ENCODE measurements at regions not wholly inside any gene's neighbourhood (a gene's known extent, or its start where the extent isn't known, plus 50 kb on each side); places are given as distances from the start of the nearest gene placed in this dataset.

DNA sequence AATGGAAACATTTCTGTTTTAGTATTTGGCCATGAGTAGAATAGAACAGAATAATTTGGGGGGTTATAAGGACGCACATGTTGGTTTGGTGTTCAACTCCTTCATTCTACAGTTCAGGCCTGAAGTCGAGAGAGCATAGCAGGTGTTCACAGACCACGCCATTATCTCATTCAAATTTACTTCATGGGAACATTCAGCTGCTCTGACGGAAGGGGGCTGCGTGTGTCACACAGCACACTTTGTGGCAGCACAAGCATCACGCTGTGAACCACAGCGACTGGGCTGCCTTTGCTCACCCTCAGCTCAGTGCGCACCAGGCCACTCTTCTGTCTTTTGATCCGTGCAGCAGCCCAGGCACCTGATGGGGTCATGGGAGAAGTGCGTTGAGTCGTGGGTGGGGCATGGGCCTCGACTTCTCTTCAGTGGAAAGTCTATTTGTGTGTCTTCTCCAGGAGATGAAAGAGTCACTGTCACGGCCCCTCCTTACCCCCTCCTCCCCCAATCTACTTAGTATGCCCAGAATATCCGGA lies 348.6 kb upstream of the SALL3 start:
- no peaks in the 10 kb centered on the region for H3K27me3 ChIP-seq (ENCODE audit: control insufficient read depth, insufficient read depth, low read length)
- no peaks in the 10 kb centered on the region for H3K36me3 ChIP-seq (ENCODE audit: control insufficient read depth, insufficient read depth, low read length)
- DNase-seq (ENCODE audit: low read depth): no peak
- POLR2A ChIA-PET: no interaction called here
- CTCF ChIA-PET: no interaction called here
- TF ChIP-seq, protein P1, sequence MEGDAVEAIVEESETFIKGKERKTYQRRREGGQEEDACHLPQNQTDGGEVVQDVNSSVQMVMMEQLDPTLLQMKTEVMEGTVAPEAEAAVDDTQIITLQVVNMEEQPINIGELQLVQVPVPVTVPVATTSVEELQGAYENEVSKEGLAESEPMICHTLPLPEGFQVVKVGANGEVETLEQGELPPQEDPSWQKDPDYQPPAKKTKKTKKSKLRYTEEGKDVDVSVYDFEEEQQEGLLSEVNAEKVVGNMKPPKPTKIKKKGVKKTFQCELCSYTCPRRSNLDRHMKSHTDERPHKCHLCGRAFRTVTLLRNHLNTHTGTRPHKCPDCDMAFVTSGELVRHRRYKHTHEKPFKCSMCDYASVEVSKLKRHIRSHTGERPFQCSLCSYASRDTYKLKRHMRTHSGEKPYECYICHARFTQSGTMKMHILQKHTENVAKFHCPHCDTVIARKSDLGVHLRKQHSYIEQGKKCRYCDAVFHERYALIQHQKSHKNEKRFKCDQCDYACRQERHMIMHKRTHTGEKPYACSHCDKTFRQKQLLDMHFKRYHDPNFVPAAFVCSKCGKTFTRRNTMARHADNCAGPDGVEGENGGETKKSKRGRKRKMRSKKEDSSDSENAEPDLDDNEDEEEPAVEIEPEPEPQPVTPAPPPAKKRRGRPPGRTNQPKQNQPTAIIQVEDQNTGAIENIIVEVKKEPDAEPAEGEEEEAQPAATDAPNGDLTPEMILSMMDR (IDR thresholded peaks at IDR 0.05; ENCODE audit: insufficient read depth, low read depth, low read length): no peak
- H3K4me3 ChIP-seq (ENCODE audit: low read depth, low read length): no peak overlapping the region

DNA sequence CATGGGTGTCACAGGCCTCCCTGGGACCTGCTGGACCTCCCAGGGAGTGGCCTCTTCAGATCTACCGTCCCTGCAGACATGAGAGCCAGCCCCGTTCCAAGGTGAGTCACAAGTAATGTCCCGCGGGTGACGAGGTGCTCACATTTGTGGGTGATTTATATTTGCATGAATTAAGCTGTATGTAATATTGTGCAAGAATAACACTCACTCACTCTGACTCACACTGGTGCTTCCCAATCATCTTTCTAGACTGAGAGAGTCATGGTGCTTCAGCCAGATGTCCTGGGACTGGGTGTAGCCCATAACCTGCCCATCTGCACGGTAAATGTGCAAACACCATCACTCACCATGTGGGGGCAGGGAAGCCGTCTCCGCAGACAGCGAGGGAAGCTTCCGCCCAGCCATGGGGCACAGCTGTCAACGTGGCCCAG lies 347.5 kb upstream of the SALL3 start:
- TF ChIP-seq, protein P1 (IDR thresholded peaks at IDR 0.05; ENCODE audit: insufficient read depth, low read depth, low read length): no peak

DNA sequence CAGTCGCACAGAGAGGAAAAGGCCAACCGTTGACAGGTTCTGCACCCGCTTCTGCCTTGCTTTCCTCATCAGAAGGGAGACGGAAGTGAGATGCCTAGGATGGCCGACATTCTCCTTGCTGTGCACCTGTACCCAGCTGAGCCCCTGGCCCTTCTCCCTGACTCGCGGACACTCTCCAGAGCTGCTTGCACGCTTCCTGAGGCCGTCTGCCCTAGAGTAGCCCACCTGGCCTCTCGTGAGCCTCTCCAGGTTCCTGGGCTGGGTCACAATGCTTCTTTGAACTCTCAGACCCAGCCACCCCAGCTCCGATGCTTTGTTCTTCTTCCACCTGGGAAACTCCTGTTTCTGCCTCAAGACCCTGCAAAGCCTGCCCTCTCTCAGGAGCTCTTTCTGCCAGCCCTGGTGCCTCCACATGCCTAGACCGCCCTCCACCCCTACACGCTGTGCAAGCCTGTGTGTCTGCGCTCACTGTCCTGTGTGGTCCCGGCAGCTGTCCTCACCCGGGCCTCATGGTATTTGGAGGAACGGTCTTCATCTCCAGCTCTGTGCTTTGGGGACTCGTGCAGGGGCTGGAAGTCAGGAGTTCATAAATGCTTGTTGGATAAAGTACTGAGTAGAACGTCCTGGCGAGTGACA lies 345.4 kb upstream of the SALL3 start:
- DNase-seq (ENCODE audit: low read depth): no peak
- TF ChIP-seq, protein P1 (IDR thresholded peaks at IDR 0.05; ENCODE audit: insufficient read depth, low read depth, low read length): no peak
- Histone ChIP-seq H3K27me3 (ENCODE audit: control insufficient read depth, insufficient read depth, low read length) (no peaks in the 10 kb centered on the region), H3K36me3 (ENCODE audit: control insufficient read depth, insufficient read depth, low read length) (no peaks in the 10 kb centered on the region), H3K4me3 (ENCODE audit: low read depth, low read length) (no peak overlapping the region)
- CTCF ChIA-PET: interaction anchor here (0.6 kb wide), 1 partner anchor 108 kb away, joined by 3 read pairs; no protein-coding TSS in a partner anchor
- POLR2A ChIA-PET: no interaction called here

More for the DNA sequence above, 347.5 kb upstream of the SALL3 start:
- Histone ChIP-seq H3K36me3 (ENCODE audit: control insufficient read depth, insufficient read depth, low read length) (no peaks in the 10 kb centered on the region), H3K4me3 (ENCODE audit: low read depth, low read length) (no peak overlapping the region), H3K27me3 (ENCODE audit: control insufficient read depth, insufficient read depth, low read length) (no peaks in the 10 kb centered on the region)
- no peak for DNase-seq (ENCODE audit: low read depth)
- CTCF ChIA-PET: no interaction called here
- POLR2A ChIA-PET: no interaction called here

DNA sequence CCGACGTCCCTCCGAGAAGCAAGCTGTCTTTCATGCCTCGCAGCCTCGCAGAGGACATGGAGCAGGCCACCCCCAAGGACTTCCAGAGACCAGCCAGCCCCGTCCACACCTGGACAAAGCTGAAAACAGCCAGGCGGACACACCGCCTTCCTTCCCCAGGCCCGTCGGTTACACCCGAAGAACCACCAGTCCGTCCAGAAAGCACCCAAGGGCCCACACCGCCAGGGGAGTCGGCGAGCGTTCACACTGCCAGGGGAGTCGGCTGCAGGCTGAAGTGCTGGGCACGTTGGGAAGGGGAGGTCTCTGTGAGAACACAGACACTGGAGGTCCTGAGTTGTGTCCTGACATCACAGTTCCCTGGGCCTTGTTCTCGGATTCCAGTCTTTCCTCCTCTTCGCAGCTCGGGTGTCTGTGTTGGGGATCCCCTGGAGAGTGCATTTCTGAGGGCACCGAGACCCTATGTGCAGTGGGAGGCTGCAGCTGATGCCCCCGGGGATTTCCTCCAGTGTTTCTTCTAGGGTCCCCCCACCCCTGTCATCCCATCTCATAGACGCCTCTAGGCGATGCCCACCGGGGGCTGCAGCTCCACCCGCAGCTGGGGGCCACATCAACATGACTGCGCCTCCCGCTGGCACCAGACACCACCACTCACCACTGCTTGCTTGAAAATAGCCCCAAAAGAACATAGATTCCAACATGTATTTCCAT lies 344.4 kb upstream of the SALL3 start:
- ChIA-PET POLR2A (no interaction called here), CTCF (no interaction called here)
- Histone ChIP-seq H3K4me3 (ENCODE audit: low read depth, low read length) (no peak overlapping the region), H3K27me3 (ENCODE audit: control insufficient read depth, insufficient read depth, low read length) (no peaks in the 10 kb centered on the region), H3K36me3 (ENCODE audit: control insufficient read depth, insufficient read depth, low read length) (no peaks in the 10 kb centered on the region)
- TF ChIP-seq, protein P1 (IDR thresholded peaks at IDR 0.05; ENCODE audit: insufficient read depth, low read depth, low read length): no peak
- no peak for DNase-seq (ENCODE audit: low read depth)

DNA sequence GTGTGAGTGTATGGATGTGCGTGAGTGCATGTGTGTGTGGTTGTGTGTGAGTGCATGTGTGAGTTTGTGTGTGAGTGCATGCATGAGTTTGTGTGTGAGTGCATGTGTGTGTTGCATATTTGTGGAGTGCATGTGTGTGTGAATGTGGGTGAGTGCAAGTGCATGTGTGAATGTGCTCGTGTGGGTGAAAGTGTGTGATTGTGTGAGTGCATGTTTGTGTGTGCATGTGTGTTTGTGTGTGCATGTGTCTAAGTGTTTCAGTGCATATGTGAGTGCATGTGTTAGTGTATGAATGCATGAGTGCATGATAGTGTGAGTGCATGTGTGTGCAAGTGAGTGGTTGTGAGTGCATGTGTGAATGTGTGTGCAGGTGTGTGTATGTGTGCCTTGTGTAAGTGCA lies 343.4 kb upstream of the SALL3 start:
- POLR2A ChIA-PET: no interaction called here
- no peak overlapping the region for H3K4me3 ChIP-seq (ENCODE audit: low read depth, low read length)

More for the DNA sequence above, 343.4 kb upstream of the SALL3 start:
- TF ChIP-seq, protein P1 (IDR thresholded peaks at IDR 0.05; ENCODE audit: insufficient read depth, low read depth, low read length): no peak
- no peak for DNase-seq (ENCODE audit: low read depth)
- CTCF ChIA-PET: no interaction called here
- Histone ChIP-seq H3K36me3 (ENCODE audit: control insufficient read depth, insufficient read depth, low read length) (no peaks in the 10 kb centered on the region), H3K27me3 (ENCODE audit: control insufficient read depth, insufficient read depth, low read length) (no peaks in the 10 kb centered on the region)
